KMS-11 (cell line): ENCODE measurements at regions not wholly inside any gene's neighbourhood (a gene's known extent, or its start where the extent isn't known, plus 50 kb on each side); places are given as distances from the start of the nearest gene placed in this dataset.

Source experiments
- H2AFZ ChIP-seq: fragments of 200-600 bp; sonication (generic); 2 replicates; pipeline ENCODE4 v1.6.1; 2016; ENCODE audit warnings: antibody characterized with exemption, mixed run types, low read depth
- H3K27ac ChIP-seq: fragments of 200-600 bp; sonication (generic); 2 replicates; pipeline ENCODE4 v1.6.1; 2016; ENCODE audit warnings: mild to moderate bottlenecking, mixed run types
- H3K27me3 ChIP-seq: fragments of 200-600 bp; sonication (generic); 2 replicates; pipeline ENCODE4 v1.6.1; 2017; ENCODE audit warnings: mild to moderate bottlenecking, low read depth, mixed run types, moderate library complexity; ENCODE audit not compliant: insufficient read depth
- H3K36me3 ChIP-seq: fragments of 200-600 bp; sonication (generic); 2 replicates; pipeline ENCODE4 v1.6.1; 2017; ENCODE audit warnings: mild to moderate bottlenecking, mixed run types; ENCODE audit not compliant: insufficient read depth
- H3K4me1 ChIP-seq: fragments of 200-600 bp; sonication (generic); 2 replicates; pipeline ENCODE4 v1.6.1; 2016; ENCODE audit warnings: mild to moderate bottlenecking, low read depth, mixed run types; ENCODE audit not compliant: poor library complexity, severe bottlenecking
- H3K4me2 ChIP-seq: fragments of 200-600 bp; sonication (generic); 2 replicates; pipeline ENCODE4 v1.7.0; 2016; ENCODE audit warnings: mild to moderate bottlenecking, mixed run types
- H3K4me3 ChIP-seq: fragments of 200-600 bp; sonication (generic); IDR thresholded peaks from 2 replicates; pipeline ENCODE4 v1.6.1; 2017; ENCODE audit warnings: low read depth, low read length, mixed read lengths; ENCODE audit not compliant: insufficient read depth
- H3K79me2 ChIP-seq: fragments of 200-600 bp; sonication (generic); 2 replicates; pipeline ENCODE4 v1.6.1; 2016; ENCODE audit warnings: low read depth, mixed run types; ENCODE audit not compliant: insufficient read depth
- H3K9ac ChIP-seq: fragments of 200-600 bp; sonication (generic); 2 replicates; pipeline ENCODE4 v1.6.1; 2016; ENCODE audit warnings: mild to moderate bottlenecking, mixed run types
- H4K20me1 ChIP-seq: fragments of 200-600 bp; sonication (generic); 2 replicates; pipeline ENCODE4 v1.6.1; 2016; ENCODE audit warnings: mild to moderate bottlenecking, mixed run types; ENCODE audit not compliant: insufficient read depth
- CTCF ChIP-seq: fragments of 200-600 bp; sonication (generic); conservative IDR thresholded peaks from 2 replicates; pipeline ENCODE4 v1.6.1; 2017; ENCODE audit warnings: low read depth, mild to moderate bottlenecking, antibody characterized with exemption, low read length, moderate library complexity, mixed read lengths

- no peak overlapping the region for H3K4me3 ChIP-seq
- no peak overlapping the region for H3K4me2 ChIP-seq
- H3K9ac ChIP-seq: no peak overlapping the region
- no peaks in the 10 kb centered on the region for H3K36me3 ChIP-seq
- H3K79me2 ChIP-seq: no peaks in the 10 kb centered on the region
- no peaks in the 10 kb centered on the region for H3K27me3 ChIP-seq
- H3K4me1 ChIP-seq: no peaks in the 10 kb centered on the region
- no peak for TF ChIP-seq CTCF
- no peak overlapping the region for H2AFZ ChIP-seq
- no peaks in the 10 kb centered on the region for H4K20me1 ChIP-seq
- no peak overlapping the region for H3K27ac ChIP-seq
These were observed 65.7 kb upstream of the PARD3B start for GRCh38 chr2:204479557-204479956.

GRCh38 chr2:204480676-204481075, 64.6 kb upstream of the PARD3B start:
- Histone ChIP-seq H3K4me2 (no peak overlapping the region), H4K20me1 (no peaks in the 10 kb centered on the region), H3K27ac (no peak overlapping the region), H3K79me2 (no peaks in the 10 kb centered on the region), H3K27me3 (no peaks in the 10 kb centered on the region), H3K4me3 (no peak overlapping the region), H3K4me1 (no peaks in the 10 kb centered on the region), H3K36me3 (no peaks in the 10 kb centered on the region), H3K9ac (no peak overlapping the region), H2AFZ (no peak overlapping the region)
- no peak for TF ChIP-seq CTCF

- Histone ChIP-seq H3K27ac (no peak overlapping the region), H3K4me3 (no peak overlapping the region), H3K27me3 (no peaks in the 10 kb centered on the region), H3K79me2 (no peaks in the 10 kb centered on the region), H3K4me2 (no peak overlapping the region), H3K36me3 (no peaks in the 10 kb centered on the region), H3K9ac (no peak overlapping the region), H4K20me1 (no peaks in the 10 kb centered on the region), H3K4me1 (no peaks in the 10 kb centered on the region), H2AFZ (no peak overlapping the region)
- no peak for TF ChIP-seq CTCF
These were observed 61.6 kb upstream of the PARD3B start for GRCh38 chr2:204483608-204484081.

GRCh38 chr2:204486321-204486720, 59.0 kb upstream of the PARD3B start:
- no peak overlapping the region for H3K9ac ChIP-seq
- H2AFZ ChIP-seq: no peak overlapping the region
- no peaks in the 10 kb centered on the region for H3K79me2 ChIP-seq
- no peaks in the 10 kb centered on the region for H3K27me3 ChIP-seq
- no peaks in the 10 kb centered on the region for H4K20me1 ChIP-seq
- no peaks in the 10 kb centered on the region for H3K4me1 ChIP-seq
- no peak overlapping the region for H3K4me2 ChIP-seq
- no peak overlapping the region for H3K27ac ChIP-seq
- no peaks in the 10 kb centered on the region for H3K36me3 ChIP-seq
- TF ChIP-seq CTCF: no peak
- no peak overlapping the region for H3K4me3 ChIP-seq
